ENCODE measurements at regions not wholly inside any gene's neighbourhood (a gene's known extent, or its start where the extent isn't known, plus 50 kb on each side); places are given as distances from the start of the nearest gene placed in this dataset.

GRCh38 chr6:22882581-22882980 lies 313.2 kb downstream of the HDGFL1 start:
- no peak for DNase-seq (ENCODE audit: low read depth, low spot score)

DNA sequence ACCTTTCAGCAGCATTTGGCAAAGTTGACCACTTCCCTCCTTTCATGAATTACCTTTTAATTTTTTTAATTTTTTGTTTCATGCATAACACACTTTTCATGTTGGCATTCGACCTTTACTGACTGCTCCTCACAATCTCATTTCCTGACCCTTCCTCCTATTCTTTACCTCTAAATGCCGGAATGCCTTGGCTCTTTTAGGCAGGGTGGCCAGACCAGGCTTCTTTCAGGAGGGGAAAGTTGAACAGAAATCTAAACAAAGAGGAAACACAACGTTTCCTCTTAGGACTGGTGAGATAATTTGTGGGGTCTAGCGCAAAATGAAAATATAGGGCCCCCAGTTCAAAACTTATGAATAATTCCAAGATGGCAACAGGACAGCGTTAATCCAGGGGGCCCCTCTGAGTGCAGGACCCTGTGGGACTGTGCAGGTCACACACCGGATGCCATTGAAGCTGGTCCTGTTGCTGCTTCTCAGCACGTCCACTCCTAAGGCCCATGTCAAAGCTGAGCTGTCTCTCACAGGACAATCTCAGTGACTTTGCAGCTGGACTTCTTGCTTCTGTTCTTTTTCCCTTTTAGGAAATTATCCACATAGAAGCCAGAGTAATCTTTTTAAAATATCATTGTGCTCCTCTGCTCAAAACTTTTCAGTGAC lies 313.8 kb downstream of the HDGFL1 start:
- no peak for DNase-seq (ENCODE audit: low read depth, low spot score)

GRCh38 chr6:22884456-22884855 lies 315.1 kb downstream of the HDGFL1 start:
- DNase-seq (ENCODE audit: low read depth, low spot score): no peak

DNA sequence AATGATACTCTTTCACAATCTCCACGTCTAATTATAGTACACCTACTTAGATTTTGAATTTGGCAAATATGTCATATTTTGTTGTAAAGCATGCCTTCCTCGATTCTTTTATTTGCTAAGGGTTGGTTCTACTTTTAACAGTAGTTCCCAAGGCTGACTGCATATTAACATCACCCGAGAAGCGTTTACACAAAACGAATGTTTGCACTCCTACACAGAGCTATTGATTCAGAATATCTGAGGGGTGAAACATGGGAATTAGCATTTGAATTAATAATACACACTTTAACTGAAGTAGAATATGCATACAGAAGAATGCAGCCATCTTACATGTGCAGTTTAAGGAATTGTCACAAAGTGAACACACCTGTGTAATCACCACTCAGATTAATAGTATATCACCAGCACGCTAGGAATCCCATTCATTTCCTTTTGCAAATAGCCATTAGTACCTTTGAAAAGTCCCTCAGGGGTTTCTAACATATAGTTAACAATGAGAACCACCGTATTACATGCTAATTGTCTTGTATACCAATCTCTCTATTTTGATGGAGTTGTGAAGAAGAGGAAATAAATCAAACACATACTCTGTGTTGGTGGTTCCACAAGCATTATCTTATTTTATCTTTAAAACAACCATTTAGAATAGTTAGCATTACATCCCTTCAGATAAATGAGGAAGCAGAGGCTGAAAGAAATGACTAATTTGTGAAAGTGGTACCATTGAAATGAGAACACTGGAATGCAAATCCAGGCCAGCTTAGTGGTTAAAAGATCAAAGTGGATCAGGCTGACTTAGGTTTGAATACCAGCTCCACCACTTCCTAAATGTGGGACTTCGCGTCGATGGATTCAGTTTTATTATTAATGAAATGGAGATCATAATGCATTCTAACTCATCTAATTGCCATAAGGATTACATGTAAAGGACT lies 317.6 kb downstream of the HDGFL1 start:
- DNase-seq (ENCODE audit: low read depth, low spot score): no peak

DNA sequence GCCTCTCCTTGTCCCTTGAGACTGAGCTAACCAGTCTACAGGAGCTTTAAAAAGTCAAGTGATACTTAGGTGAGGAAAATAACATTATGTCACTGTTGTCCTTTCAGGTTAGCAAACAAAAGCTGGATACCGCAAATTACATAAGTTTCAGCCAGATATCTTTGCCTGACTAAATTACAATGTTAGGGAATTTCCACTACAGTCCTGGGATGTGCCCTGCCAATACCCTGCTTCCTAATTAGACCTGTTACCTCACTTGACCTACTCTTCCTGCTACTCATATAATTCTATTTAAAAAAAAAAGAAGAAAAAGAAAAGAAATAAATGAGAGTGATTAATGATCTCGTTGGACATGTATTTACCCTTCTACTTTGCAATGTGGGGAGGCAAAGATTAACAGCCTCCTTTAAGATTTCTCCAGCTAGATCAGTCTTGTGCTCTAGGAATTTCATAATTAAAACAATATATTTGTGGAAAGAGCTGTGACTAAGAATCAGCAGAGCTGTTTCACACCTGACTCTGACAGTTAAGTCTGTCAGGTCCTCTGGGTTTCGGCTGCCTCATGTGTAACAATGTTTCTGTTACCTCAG lies 318.9 kb downstream of the HDGFL1 start:
- DNase-seq (ENCODE audit: low read depth, low spot score): no peak

DNA sequence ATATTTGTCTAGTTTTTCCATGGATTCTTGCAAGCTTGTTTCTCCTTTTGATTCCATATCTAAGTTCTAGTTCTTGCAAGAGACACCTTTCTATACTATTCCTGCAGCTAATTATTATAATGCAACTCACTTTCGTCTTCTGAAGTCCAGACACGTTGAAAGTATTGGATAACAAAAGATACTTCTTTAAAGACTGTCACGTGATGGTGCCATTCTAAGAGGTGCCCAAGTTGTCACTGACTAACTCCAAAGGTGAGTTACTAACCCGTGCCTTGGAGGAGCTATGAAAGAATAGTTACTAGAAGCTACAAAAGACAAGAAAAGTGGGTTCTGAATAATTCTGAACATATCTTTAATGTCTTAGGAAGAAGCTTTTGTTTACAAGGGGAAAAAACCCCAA lies 322.6 kb downstream of the HDGFL1 start:
- DNase-seq (ENCODE audit: low read depth, low spot score): no peak

GRCh38 chr6:22892452-22892851 lies 323.1 kb downstream of the HDGFL1 start:
- DNase-seq (ENCODE audit: low read depth, low spot score): no peak

DNA sequence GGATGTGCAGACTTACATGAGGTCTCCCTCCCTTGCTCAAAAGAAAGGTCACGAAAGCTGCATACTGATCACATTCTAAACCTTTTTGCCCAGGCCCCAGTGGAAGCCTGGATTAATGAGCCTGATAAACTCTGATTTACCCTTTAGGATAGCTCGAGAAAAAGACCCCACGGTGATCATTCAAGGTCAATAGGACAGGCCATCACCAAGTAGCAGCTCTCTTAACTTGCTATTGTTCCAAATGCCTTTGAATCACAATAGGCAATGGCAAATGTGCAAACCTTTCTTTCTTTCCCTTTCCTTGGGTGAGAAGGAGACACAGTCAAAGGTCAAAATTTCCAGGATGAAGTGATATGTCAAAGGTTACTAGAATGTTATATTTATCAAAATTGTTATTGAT lies 327.3 kb downstream of the HDGFL1 start:
- DNase-seq (ENCODE audit: low read depth, low spot score): no peak

GRCh38 chr6:22899426-22899825 lies 330.1 kb downstream of the HDGFL1 start:
- DNase-seq (ENCODE audit: low read depth, low spot score): no peak

DNA sequence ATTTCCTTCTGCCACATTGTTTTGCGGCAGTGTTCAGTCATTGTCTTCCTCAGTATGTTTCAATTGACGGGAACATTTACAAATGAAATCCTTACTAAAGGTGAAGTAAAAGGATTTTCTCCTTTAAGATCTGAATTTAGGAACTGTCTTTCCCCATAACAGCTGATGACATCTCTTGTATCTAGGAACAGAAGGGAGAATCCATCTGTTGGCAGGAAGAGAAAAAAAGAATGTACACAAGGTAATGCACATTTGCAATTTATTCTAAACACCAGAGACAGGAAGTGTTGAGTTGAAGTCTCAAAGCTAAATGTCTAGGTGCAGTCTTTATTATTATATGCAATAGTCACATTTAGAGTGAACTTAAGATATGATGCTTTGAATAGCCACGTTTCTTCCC lies 334.5 kb downstream of the HDGFL1 start:
- no peak for DNase-seq (ENCODE audit: low read depth, low spot score)

DNA sequence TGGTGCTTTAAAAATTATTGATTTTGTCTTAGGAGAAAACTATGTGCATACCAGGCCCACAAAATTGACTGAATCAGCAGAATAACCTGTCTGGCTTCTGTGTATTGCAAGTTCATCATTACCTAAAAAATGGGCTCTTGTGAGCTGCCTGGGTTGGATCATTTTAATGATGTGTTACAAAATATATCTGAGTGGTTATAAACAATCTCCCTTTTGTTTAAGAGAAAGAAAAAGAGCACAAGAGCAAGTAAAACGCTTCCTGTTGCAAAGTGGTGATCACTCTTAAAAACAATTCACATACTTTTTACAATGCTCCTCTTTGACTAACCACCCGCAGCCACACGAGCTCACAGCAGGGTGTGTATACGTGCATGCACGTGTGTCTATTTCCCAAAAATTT lies 335.1 kb downstream of the HDGFL1 start:
- no peak for DNase-seq (ENCODE audit: low read depth, low spot score)

GRCh38 chr6:22906091-22906549 lies 336.8 kb downstream of the HDGFL1 start:
- DNase-seq (ENCODE audit: low read depth, low spot score): peak; percentile 34

GRCh38 chr6:22907085-22907484 lies 337.7 kb downstream of the HDGFL1 start:
- DNase-seq (ENCODE audit: low read depth, low spot score): no peak

DNA sequence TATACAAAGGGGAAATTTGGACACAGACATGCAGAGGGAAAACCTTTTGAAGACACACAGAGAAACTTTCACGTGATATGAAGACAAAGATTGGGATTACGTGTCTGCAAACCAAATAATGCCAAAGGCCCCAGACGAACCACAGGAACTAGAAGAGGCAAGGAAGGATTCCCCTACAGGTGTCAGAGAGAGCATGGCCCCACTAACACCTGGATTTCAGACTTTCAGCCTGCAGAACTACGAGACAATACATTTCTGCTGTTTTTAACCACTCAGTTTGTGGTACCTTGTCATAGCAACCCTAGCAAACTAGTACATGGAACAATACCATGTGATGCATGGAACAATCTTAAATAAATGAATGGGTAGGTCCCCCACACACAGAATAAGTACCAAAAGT lies 341.0 kb downstream of the HDGFL1 start:
- DNase-seq (ENCODE audit: low read depth, low spot score): no peak

DNA sequence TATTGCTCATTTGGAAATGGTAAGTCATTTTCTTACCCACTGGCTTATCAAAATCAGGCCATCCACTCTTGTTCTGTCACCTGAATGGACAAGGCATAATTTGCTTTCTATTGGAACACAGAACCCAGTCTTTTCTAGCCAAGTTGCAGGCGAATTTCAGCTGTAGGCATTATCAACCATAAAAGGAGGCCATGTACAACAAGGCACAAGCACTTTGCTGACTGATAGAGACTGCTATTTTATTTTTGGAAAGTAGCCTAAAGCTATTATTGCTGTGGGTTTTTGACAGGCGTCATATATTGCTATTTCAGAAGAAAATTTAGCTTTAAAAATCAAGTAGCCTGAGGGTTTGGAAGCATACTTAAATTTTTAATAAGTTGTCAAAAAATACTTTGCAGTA lies 344.2 kb downstream of the HDGFL1 start:
- DNase-seq (ENCODE audit: low read depth, low spot score): no peak

DNA sequence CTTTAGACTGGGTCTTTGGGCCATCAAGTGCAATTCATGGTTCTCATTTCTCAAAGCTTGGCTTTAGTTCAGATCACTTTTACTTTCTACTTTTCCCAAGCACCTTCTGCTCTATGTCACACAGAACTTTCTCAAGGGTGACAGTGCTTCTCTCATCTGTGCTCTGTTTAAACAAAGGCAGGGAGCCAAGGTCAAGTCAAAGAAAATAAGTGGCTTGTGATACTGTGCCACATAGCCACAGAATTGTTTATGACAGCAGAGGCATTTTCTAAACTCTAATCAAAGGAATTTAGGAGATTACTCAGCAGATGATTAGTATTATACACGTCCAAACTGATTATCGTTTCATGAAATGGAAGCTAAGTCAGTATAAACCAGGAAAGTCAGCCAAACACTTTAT lies 348.0 kb downstream of the HDGFL1 start:
- no peak for DNase-seq (ENCODE audit: low read depth, low spot score)

- peak; percentile 16 for DNase-seq (ENCODE audit: low read depth, low spot score)
These were observed 352.5 kb downstream of the HDGFL1 start for GRCh38 chr6:22921828-22922227.

DNA sequence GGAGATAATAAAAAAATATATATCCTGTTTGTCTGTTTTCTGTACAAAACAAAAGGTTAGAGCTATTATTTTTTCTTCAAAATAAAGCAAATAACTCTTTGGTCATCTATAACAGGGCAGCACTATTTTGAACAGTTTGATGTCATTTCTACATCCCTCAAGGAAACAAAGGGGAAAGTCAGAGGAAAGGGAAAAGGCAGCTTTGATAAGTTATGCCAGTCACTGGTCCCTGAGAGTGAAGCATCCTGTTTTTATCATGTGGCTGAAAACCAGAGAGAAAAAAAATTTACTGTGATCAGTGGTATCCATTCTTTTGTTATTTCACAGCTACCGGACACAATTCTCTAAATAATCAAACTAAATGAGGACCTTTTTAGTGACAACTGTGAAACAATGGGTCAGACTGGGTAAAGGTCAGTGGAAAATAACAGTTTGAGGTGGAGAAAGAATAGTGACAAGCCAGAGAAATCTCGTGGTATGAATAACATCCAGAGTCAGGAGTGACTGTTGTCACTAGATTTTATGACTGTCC lies 356.0 kb downstream of the HDGFL1 start:
- no peak for DNase-seq (ENCODE audit: low read depth, low spot score)

DNA sequence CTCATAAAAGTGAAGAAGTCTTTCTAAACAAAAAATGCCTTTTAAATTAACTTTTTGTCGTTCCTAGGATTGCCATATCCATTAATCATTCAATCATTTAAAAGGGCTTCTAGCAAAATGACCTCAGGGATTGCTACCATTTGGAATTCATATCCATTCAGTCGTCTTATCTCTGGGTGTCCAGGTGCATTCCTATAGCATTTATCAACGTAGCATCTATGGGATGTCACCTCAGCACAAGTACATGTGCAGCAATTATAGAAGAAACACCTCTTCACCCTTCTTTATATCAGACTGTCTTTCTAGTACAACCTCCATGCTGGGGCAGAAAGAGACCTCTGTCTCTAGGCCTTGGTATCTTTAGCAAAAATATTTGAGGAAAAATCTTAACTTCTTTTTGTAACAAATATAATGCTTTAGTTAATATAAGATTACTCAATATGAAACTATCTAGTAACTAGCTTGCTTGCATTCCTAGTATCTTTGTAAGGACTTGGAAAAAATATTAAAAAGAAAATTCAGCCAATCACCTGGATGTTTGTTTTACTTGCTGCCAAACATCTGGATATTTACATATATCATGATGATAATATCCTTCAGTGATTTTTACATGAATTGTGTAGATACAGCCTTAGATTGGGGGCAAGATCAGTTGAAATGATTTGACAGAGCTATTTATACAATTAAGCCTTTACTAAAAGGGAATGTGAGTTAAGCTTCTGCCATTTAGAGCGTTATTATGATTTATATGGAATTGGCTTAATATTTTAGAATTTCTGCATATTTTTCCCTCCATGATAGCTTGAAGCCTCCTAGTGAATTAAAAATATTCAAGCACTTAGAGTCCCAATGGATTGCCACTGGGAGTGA lies 356.8 kb downstream of the HDGFL1 start:
- DNase-seq (ENCODE audit: low read depth, low spot score): no peak

DNA sequence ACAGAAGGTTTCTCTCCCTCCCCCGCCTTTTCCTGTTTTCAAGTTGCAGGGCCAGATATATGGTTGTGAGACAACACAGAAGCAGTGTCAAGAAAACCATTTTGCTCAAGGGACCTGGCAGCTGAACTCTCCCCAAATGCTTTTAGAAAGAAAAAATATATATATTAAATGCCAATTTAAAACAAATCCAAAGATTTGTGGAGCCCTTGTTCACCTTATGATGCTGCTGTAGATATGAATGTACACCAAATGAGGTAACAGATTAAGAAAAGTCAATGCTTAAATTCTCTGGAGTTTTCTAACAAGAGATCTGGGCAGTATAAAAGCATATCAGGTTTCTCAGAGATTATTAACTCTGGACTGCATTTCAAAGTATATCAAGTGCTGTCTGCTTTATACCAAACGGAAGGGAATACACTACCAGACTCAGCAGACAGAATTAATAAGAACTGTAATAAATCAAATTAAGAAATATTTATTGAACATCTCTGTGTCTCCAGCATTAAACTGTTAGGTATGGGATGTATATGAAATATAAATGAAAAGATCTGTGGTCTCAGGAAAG lies 357.5 kb downstream of the HDGFL1 start:
- peak; percentile 15 for DNase-seq (ENCODE audit: low read depth, low spot score)

GRCh38 chr6:22928775-22929174 lies 359.4 kb downstream of the HDGFL1 start:
- DNase-seq (ENCODE audit: low read depth, low spot score): no peak

Measured in ELF-1 (cell line).